ENCODE measurements at regions not wholly inside any gene's neighbourhood (a gene's known extent, or its start where the extent isn't known, plus 50 kb on each side); places are given as distances from the start of the nearest gene placed in this dataset.

GRCh38 chr3:80096909-80097308 lies 329.1 kb upstream of the ROBO1 start:
- TF ChIP-seq POLR2A (IDR thresholded peaks at IDR 0.05; ENCODE audit: low read depth, low read length) (no peak), TAF1 (IDR thresholded peaks at IDR 0.05; ENCODE audit: borderline replicate concordance, low read depth, low read length) (no peak), POLR2AphosphoS5 (IDR thresholded peaks at IDR 0.05; ENCODE audit: low read depth, low read length) (no peak)
